ENCODE measurements at regions not wholly inside any gene's neighbourhood (a gene's known extent, or its start where the extent isn't known, plus 50 kb on each side); places are given as distances from the start of the nearest gene placed in this dataset.

DNA sequence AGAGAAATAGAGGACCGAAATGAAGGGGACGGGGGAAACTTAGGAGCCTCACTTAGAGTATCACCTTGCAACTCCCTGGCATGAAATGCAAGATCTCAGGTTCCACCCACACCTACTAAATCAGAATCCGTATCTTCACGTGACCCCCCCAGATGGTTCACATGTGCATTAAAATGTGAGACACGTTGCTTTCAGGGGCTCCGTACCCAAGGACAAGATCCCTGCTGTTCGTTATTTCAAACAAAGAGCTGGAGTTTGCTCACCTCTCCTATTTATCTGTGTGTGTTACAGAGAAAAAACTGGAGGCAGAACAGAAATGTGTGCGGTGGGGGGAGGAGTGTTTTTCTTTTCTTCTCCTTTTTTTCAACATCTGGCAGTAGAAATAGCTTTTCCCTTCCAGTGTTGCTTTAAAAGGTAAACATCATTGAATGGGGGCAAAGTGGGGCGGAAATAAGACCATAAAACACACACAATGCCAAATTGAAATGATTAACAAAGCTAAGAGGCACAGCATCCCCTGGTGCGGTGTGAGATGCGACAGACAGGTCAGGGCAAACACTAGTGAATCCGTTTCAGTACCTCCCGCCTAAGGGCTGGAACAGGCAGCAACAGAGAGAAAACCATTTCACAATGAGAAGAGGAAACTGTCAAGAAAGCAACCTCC lies 145.4 kb downstream of the SOX9 start:
- H3K4me3 ChIP-seq = no peak overlapping the region
- intact Hi-C loops (cut with DNase I) = no loop called here
- no peaks in the 10 kb centered on the region for H3K36me3 ChIP-seq
- no peak overlapping the region for H3K27ac ChIP-seq
- H3K9ac ChIP-seq (ENCODE audit: low read depth in 2 of 2, low read length in 2 of 2) = no peak overlapping the region
- no peaks in the 10 kb centered on the region for H3K4me1 ChIP-seq
- DNase-seq = no peak
- TF ChIP-seq, protein P1, sequence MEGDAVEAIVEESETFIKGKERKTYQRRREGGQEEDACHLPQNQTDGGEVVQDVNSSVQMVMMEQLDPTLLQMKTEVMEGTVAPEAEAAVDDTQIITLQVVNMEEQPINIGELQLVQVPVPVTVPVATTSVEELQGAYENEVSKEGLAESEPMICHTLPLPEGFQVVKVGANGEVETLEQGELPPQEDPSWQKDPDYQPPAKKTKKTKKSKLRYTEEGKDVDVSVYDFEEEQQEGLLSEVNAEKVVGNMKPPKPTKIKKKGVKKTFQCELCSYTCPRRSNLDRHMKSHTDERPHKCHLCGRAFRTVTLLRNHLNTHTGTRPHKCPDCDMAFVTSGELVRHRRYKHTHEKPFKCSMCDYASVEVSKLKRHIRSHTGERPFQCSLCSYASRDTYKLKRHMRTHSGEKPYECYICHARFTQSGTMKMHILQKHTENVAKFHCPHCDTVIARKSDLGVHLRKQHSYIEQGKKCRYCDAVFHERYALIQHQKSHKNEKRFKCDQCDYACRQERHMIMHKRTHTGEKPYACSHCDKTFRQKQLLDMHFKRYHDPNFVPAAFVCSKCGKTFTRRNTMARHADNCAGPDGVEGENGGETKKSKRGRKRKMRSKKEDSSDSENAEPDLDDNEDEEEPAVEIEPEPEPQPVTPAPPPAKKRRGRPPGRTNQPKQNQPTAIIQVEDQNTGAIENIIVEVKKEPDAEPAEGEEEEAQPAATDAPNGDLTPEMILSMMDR (IDR thresholded peaks at IDR 0.05) = no peak
- no peaks in the 10 kb centered on the region for H3K9me3 ChIP-seq
- H3K27me3 ChIP-seq = no peaks in the 10 kb centered on the region

DNA sequence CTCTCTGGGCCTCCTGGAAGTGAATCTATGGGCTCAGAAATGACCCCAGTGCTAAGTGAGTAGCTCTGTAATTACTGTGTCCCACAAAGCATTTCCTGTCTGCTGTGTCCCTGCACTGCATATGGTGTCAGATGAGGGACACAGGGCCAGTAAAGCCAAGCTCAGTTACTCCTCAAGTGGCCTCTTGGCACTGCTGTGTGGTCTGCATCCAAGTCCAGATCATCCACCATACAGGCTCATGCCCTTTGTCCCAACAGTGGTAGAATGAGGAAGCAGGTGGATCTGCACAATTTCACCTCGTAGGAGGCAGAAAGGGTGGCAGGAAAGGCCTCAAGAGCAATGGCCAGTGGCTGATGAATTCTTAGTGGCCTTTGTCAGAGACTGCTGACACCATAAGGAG lies 146.8 kb downstream of the SOX9 start:
- no peaks in the 10 kb centered on the region for H3K27me3 ChIP-seq
- no peak for DNase-seq
- no peaks in the 10 kb centered on the region for H3K4me1 ChIP-seq
- no peak overlapping the region for H3K4me3 ChIP-seq
- H3K9ac ChIP-seq (ENCODE audit: low read depth in 2 of 2, low read length in 2 of 2) = no peak overlapping the region
- no peak overlapping the region for H3K27ac ChIP-seq
- H3K9me3 ChIP-seq = no peaks in the 10 kb centered on the region
- no peaks in the 10 kb centered on the region for H3K36me3 ChIP-seq
- TF ChIP-seq, protein P1 (IDR thresholded peaks at IDR 0.05) = no peak
- intact Hi-C loops (cut with DNase I) = no loop called here

DNA sequence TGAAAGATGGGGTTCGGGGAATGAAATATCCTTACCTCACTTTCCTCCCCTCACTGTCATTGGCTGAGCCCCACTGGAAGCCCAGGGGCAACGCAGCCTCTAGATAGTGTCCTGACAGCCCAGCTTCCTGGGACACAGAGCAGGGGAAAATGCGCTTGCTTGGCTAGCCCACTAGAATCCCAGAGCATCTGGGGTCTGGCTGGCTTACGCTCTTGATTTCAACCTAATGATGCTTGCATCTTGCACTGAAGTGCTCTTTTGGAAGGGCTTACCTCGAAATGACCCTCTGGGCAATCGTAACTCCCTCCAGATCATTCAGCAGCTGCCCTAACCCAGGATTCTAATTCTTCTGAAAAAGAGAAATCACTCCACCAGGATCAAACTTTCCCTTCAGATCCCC lies 147.6 kb downstream of the SOX9 start:
- intact Hi-C loops (cut with DNase I) = no loop called here

DNA sequence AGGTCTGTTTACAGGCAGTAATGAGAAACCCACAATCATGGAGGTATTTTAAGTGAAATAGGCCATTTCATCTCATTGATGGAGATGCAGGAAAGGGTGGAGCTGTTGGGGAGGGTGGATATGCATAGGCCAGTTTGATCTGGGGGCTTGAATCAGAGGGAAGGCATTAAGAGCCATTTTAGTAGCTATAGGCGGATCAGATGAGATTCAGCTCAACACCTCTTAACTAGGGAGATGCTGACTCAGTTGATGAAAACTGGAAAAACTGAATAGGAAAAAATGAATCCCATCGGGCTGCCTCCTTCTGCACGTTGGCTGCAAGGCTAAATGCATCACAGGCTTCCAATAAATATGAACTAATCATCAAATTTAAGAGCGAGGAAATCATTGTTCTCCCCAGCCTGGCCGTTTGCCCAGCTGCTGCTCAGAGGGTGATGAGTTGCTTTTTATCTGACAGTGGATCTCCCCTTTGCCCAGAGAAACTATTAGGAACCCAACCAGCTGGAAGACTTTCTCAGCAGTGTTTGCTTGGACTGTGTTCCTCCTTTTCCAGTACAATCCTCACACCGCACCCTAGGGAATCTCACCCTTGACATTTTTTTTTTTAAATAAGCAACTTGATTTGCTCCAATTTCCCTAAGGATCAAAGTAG lies 149.6 kb downstream of the SOX9 start:
- H3K36me3 ChIP-seq = no peaks in the 10 kb centered on the region
- H3K9me3 ChIP-seq = no peaks in the 10 kb centered on the region
- TF ChIP-seq, protein P1 (IDR thresholded peaks at IDR 0.05) = no peak
- H3K27me3 ChIP-seq = no peaks in the 10 kb centered on the region
- H3K4me3 ChIP-seq = no peak overlapping the region
- H3K27ac ChIP-seq = no peak overlapping the region
- no peak for DNase-seq
- intact Hi-C loops (cut with DNase I) = loop anchor here (5.0 kb wide), 1 partner anchor 67 kb away; no protein-coding TSS in a partner anchor
- no peaks in the 10 kb centered on the region for H3K4me1 ChIP-seq
- no peak overlapping the region for H3K9ac ChIP-seq (ENCODE audit: low read depth in 2 of 2, low read length in 2 of 2)

More for the DNA sequence above, 147.6 kb downstream of the SOX9 start:
- Histone ChIP-seq H3K27me3 (no peaks in the 10 kb centered on the region), H3K4me1 (no peaks in the 10 kb centered on the region), H3K36me3 (no peaks in the 10 kb centered on the region), H3K27ac (no peak overlapping the region), H3K9ac (ENCODE audit: low read depth in 2 of 2, low read length in 2 of 2) (no peak overlapping the region), H3K9me3 (no peaks in the 10 kb centered on the region), H3K4me3 (no peak overlapping the region)
- DNase-seq = no peak
- TF ChIP-seq, protein P1 (IDR thresholded peaks at IDR 0.05) = no peak

- DNase-seq = no peak
- H3K36me3 ChIP-seq = no peaks in the 10 kb centered on the region
- intact Hi-C loops (cut with DNase I) = loop anchor here (5.0 kb wide), 1 partner anchor 66 kb away; no protein-coding TSS in a partner anchor
- H3K27me3 ChIP-seq = no peaks in the 10 kb centered on the region
- TF ChIP-seq, protein P1 (IDR thresholded peaks at IDR 0.05) = no peak
- H3K4me1 ChIP-seq = no peaks in the 10 kb centered on the region
- no peak overlapping the region for H3K9ac ChIP-seq (ENCODE audit: low read depth in 2 of 2, low read length in 2 of 2)
- H3K27ac ChIP-seq = no peak overlapping the region
- no peak overlapping the region for H3K4me3 ChIP-seq
- H3K9me3 ChIP-seq = no peaks in the 10 kb centered on the region
Measured at GRCh38 chr17:72271603-72272002, 150.8 kb downstream of the SOX9 start.

Data from colonic mucosa (tissue), 4 donors.